ENCODE measurements at regions not wholly inside any gene's neighbourhood (a gene's known extent, or its start where the extent isn't known, plus 50 kb on each side); places are given as distances from the start of the nearest gene placed in this dataset.

GRCh38 chr14:104435147-104436046 is 144.2 kb upstream of the C14orf180 start:
- no peak for TF ChIP-seq TAF1 (IDR thresholded peaks at IDR 0.05; ENCODE audit: borderline replicate concordance, insufficient read depth, low read length)
- TF ChIP-seq REST (IDR thresholded peaks at IDR 0.05; ENCODE audit: insufficient read depth in 1 of 2, low read depth in 2 of 2, low read length in 2 of 2) = no peak
- TF ChIP-seq SIN3A (IDR thresholded peaks at IDR 0.05; ENCODE audit: borderline replicate concordance, insufficient read depth, low read length) = no peak
